Esophagus (tissue), 2 donors: ENCODE measurements at regions not wholly inside any gene's neighbourhood (a gene's known extent, or its start where the extent isn't known, plus 50 kb on each side); places are given as distances from the start of the nearest gene placed in this dataset.
"Not testable (repeated sequence)": the region's sequence is repeated elsewhere in the genome, so short reads cannot be mapped to it uniquely, and the experiment has no call there.

Experiments used
- H3K27ac ChIP-seq, 2 donors: one replicate each; pipeline ENCODE4 v1.5.1; 2013; ENCODE audit warnings: low read depth in 2 of 2, mild to moderate bottlenecking in 2 of 2, inconsistent platforms in 1 of 2, low read length in 1 of 2, moderate library complexity in 1 of 2
- H3K27me3 ChIP-seq, 2 donors: one replicate each; pipeline ENCODE4 v1.6.1; 2013; ENCODE audit warnings: low read length in 2 of 2, control low read depth in 1 of 2, mild to moderate bottlenecking in 1 of 2; ENCODE audit not compliant: insufficient read depth in 2 of 2, control insufficient read depth in 1 of 2
- H3K36me3 ChIP-seq, 2 donors: one replicate each; pipeline ENCODE4 v1.6.1; 2013; ENCODE audit warnings: low read length in 1 of 2; ENCODE audit not compliant: control insufficient read depth in 2 of 2, insufficient read depth in 2 of 2
- H3K4me1 ChIP-seq, 2 donors: one replicate each; pipeline ENCODE4 v1.6.1; 2013; ENCODE audit warnings: low read length in 1 of 2; ENCODE audit not compliant: control insufficient read depth in 2 of 2, insufficient read depth in 2 of 2
- H3K4me3 ChIP-seq, 2 donors: one replicate each; pipeline ENCODE4 v1.5.1; 2013; ENCODE audit warnings: low read length in 2 of 2, mild to moderate bottlenecking in 2 of 2, low read depth in 1 of 2, moderate library complexity in 1 of 2
- H3K9me3 ChIP-seq, 2 donors: one replicate each; pipeline ENCODE4 v1.6.1; 2013; ENCODE audit warnings: mild to moderate bottlenecking in 2 of 2, low read depth in 1 of 2, low read length in 1 of 2, moderate library complexity in 1 of 2; ENCODE audit not compliant: control insufficient read depth in 2 of 2, insufficient read depth in 1 of 2
- WGBS, 2 donors: extraction: QIAGEN DNeasy Blood & Tissue Kit; methylation state at CpG; one replicate each; pipeline ENCODE4 v1.1.7; 2013; 5-methylcytosine and 5-hydroxymethylcytosine counted together
- donor health status: healthy with polysubstance abuse.
- donor health status: Bipolar disorder and iron deficiency.

GRCh38 chr2:39830610-39831009, 51.6 kb upstream of the THUMPD2 start:
- not testable (repeated sequence) for H3K9me3 ChIP-seq

More at GRCh38 chr2:39830610-39831009, 51.6 kb upstream of the THUMPD2 start:
- H3K4me1 ChIP-seq, H3K4me3 ChIP-seq, H3K36me3 ChIP-seq, H3K27me3 ChIP-seq, H3K27ac ChIP-seq: not testable (repeated sequence)
- WGBS, 2 donors: 79 to 82% methylated on average over 4 of the region's 4 CpGs
